ENCODE measurements at regions not wholly inside any gene's neighbourhood (a gene's known extent, or its start where the extent isn't known, plus 50 kb on each side); places are given as distances from the start of the nearest gene placed in this dataset.

GRCh38 chr6:155648301-155648700 lies 192.7 kb upstream of the NOX3 start:
- TF ChIP-seq CTCF (IDR thresholded peaks at IDR 0.05): no peak
- TF ChIP-seq POLR2A (IDR thresholded peaks at IDR 0.05): no peak
- no peak for TF ChIP-seq EP300 (IDR thresholded peaks at IDR 0.05)
- TF ChIP-seq POLR2AphosphoS5 (IDR thresholded peaks at IDR 0.05): no peak

Measured in sigmoid colon (tissue), 4 donors.